BLaER1 (cell line): ENCODE measurements at regions not wholly inside any gene's neighbourhood (a gene's known extent, or its start where the extent isn't known, plus 50 kb on each side); places are given as distances from the start of the nearest gene placed in this dataset.

ENCODE experiments used
- H3K27ac ChIP-seq: shearing (Covaris generic); formaldehyde crosslinking; 2 replicates; pipeline ENCODE4 v1.8.1; 2022
- H3K27me3 ChIP-seq: shearing (Covaris generic); formaldehyde crosslinking; 2 replicates; pipeline ENCODE4 v1.8.1; 2022
- H3K36me3 ChIP-seq: shearing (Covaris generic); formaldehyde crosslinking; 2 replicates; pipeline ENCODE4 v1.8.1; 2022
- H3K4me1 ChIP-seq: shearing (Covaris generic); formaldehyde crosslinking; 2 replicates; pipeline ENCODE4 v1.8.1; 2022
- H3K4me2 ChIP-seq: shearing (Covaris generic); formaldehyde crosslinking; 2 replicates; pipeline ENCODE4 v1.8.1; 2022
- H3K4me3 ChIP-seq: shearing (Covaris generic); formaldehyde crosslinking; 2 replicates; pipeline ENCODE4 v1.8.1; 2022
- H3K9ac ChIP-seq: shearing (Covaris generic); formaldehyde crosslinking; 2 replicates; pipeline ENCODE4 v1.8.1; 2022
- H3K9me3 ChIP-seq: shearing (Covaris generic); formaldehyde crosslinking; 2 replicates; pipeline ENCODE4 v1.8.1; 2022
- H4K20me1 ChIP-seq: shearing (Covaris generic); formaldehyde crosslinking; 2 replicates; pipeline ENCODE4 v1.8.1; 2022
- Cebpa-rat ChIP-seq: shearing (Covaris generic); IDR thresholded peaks from 2 replicates; pipeline ENCODE4 v1.8.1; 2022

DNA sequence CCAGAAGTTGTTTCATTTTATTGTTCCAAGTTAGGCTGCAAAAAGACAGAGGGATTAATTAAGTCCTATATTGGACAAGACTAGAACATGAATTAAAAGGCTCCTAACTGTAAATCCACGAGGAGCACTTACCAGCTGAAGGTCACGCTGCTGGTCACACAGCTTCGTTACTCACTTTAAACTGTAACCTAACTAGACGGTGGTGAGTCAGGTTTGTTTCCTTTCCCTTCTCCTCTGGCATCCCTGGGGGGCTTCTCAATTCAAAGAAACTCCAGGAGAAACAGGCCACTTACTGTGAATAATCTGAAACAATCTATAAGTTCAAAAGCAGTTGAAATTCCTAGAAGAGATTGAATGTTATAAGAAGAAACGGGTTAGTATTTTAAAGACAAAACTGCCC is 331.4 kb downstream of the BCAT1 start:
- H3K27ac ChIP-seq: no peak overlapping the region
- H3K27me3 ChIP-seq: no peaks in the 10 kb centered on the region
- no peaks in the 10 kb centered on the region for H3K4me1 ChIP-seq
- no peaks in the 10 kb centered on the region for H3K36me3 ChIP-seq
- H3K9ac ChIP-seq: no peak overlapping the region
- TF ChIP-seq Cebpa-rat: no peak
- no peaks in the 10 kb centered on the region for H4K20me1 ChIP-seq
- H3K4me3 ChIP-seq: no peak overlapping the region
- peaks cover 4% of the 10 kb centered on the region; the same call in 1 of the 2 replicates for H3K9me3 ChIP-seq
- no peak overlapping the region for H3K4me2 ChIP-seq

DNA sequence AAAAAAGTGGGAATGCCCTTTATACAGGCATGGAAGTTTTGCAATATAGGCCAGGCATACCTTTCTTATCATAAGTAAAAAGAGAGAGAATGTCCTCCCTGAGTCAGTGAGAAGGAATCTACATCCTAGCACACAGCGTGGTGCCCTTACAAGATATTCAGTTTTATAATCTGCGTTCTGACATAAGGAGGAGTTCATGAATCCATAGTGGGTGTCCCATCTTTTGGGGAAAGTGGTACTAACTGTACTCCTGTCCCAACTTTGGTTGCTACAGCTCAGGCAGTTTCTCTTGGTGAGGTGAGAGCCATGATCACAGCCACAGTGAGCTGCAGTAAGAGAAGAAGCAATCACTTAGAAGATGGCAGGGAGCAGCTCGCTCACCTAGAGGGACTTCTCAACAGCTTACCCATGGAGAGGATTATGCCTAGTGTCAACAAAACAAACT is 332.9 kb downstream of the BCAT1 start:
- H3K27me3 ChIP-seq: no peaks in the 10 kb centered on the region
- H3K4me3 ChIP-seq: no peak overlapping the region
- H3K27ac ChIP-seq: no peak overlapping the region
- no peaks in the 10 kb centered on the region for H3K36me3 ChIP-seq
- no peak overlapping the region for H3K4me2 ChIP-seq
- H3K4me1 ChIP-seq: no peaks in the 10 kb centered on the region
- H3K9ac ChIP-seq: no peak overlapping the region
- H4K20me1 ChIP-seq: no peaks in the 10 kb centered on the region
- peaks cover 4% of the 10 kb centered on the region; the same call in 1 of the 2 replicates for H3K9me3 ChIP-seq
- TF ChIP-seq Cebpa-rat: no peak

GRCh38 chr12:24608637-24609285 is 340.1 kb downstream of the BCAT1 start:
- H3K36me3 ChIP-seq: no peaks in the 10 kb centered on the region
- no peak for TF ChIP-seq Cebpa-rat
- no peak overlapping the region for H3K4me3 ChIP-seq
- no peak overlapping the region for H3K27ac ChIP-seq
- H3K27me3 ChIP-seq: no peaks in the 10 kb centered on the region
- H4K20me1 ChIP-seq: no peaks in the 10 kb centered on the region
- no peak overlapping the region for H3K9ac ChIP-seq
- H3K9me3 ChIP-seq: peaks cover 35% of the 10 kb centered on the region
- H3K4me2 ChIP-seq: no peak overlapping the region
- H3K4me1 ChIP-seq: peaks cover 16% of the 10 kb centered on the region

- H3K4me1 ChIP-seq: peaks cover 23% of the 10 kb centered on the region
- H3K9me3 ChIP-seq: peaks cover 35% of the 10 kb centered on the region
- no peaks in the 10 kb centered on the region for H3K27me3 ChIP-seq
- H3K4me2 ChIP-seq: no peak overlapping the region
- no peak overlapping the region for H3K9ac ChIP-seq
- H4K20me1 ChIP-seq: no peaks in the 10 kb centered on the region
- no peak overlapping the region for H3K27ac ChIP-seq
- H3K4me3 ChIP-seq: no peak overlapping the region
- TF ChIP-seq Cebpa-rat: no peak
- no peaks in the 10 kb centered on the region for H3K36me3 ChIP-seq
These were observed 340.8 kb downstream of the BCAT1 start for GRCh38 chr12:24608108-24608507.

- Histone ChIP-seq H4K20me1 (no peaks in the 10 kb centered on the region), H3K4me2 (no peak overlapping the region), H3K27me3 (no peaks in the 10 kb centered on the region), H3K9ac (no peak overlapping the region), H3K27ac (no peak overlapping the region), H3K4me3 (no peak overlapping the region), H3K9me3 (peaks cover 34% of the 10 kb centered on the region), H3K4me1 (peaks cover 34% of the 10 kb centered on the region), H3K36me3 (no peaks in the 10 kb centered on the region)
- TF ChIP-seq Cebpa-rat: no peak
These were observed 343.0 kb downstream of the BCAT1 start for GRCh38 chr12:24605916-24606315.

DNA sequence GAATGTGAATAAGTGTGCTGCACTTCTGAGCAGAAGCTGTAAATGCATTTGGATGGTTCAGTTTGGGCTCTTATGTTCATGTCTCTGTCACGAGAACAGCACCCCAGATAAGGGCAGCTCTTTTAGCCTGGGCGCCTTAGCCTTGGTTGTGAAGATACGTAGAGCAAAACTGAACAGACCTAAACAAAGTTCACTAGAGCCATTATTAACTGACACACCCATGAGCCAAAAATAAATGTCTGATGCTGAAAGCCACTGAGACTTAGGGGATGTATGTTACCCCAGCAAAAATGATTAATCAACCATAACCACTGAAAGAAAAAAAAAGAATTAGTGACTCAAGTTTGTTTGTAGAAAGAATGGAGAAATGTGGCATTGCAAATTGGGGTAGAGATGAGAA is 343.4 kb downstream of the BCAT1 start:
- H3K4me2 ChIP-seq: no peak overlapping the region
- H3K27ac ChIP-seq: no peak overlapping the region
- H3K9ac ChIP-seq: no peak overlapping the region
- peaks cover 39% of the 10 kb centered on the region for H3K4me1 ChIP-seq
- peaks cover 34% of the 10 kb centered on the region for H3K9me3 ChIP-seq
- no peaks in the 10 kb centered on the region for H3K36me3 ChIP-seq
- TF ChIP-seq Cebpa-rat: no peak
- H4K20me1 ChIP-seq: no peaks in the 10 kb centered on the region
- no peaks in the 10 kb centered on the region for H3K27me3 ChIP-seq
- H3K4me3 ChIP-seq: no peak overlapping the region

DNA sequence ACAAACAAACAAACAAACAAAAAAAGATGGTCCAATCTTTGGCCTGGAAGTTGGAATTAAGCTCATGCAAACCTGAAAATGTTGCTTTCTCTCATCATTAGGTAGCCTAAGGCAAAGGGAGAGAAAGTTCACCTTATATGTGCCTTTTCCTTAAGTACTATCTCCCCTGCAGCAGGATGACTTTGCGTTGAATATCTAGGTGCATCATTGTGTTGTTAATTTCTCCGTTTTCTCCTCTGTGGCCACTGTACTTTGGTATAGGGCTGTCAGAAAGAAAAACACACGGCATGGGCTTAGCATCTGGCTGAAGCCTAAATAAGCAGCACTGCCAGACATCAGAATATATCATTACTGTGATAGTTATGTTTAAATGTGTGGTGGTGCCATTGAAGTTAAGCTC is 345.5 kb downstream of the BCAT1 start:
- TF ChIP-seq Cebpa-rat: no peak
- Histone ChIP-seq H3K9ac (no peak overlapping the region), H3K4me1 (peaks cover 55% of the 10 kb centered on the region), H4K20me1 (no peaks in the 10 kb centered on the region), H3K27ac (peak overlapping the region; percentile 16; the same call in 1 of the 2 replicates), H3K9me3 (peaks cover 34% of the 10 kb centered on the region), H3K4me2 (peak overlapping the region; percentile 39), H3K36me3 (no peaks in the 10 kb centered on the region), H3K4me3 (no peak overlapping the region), H3K27me3 (no peaks in the 10 kb centered on the region)

DNA sequence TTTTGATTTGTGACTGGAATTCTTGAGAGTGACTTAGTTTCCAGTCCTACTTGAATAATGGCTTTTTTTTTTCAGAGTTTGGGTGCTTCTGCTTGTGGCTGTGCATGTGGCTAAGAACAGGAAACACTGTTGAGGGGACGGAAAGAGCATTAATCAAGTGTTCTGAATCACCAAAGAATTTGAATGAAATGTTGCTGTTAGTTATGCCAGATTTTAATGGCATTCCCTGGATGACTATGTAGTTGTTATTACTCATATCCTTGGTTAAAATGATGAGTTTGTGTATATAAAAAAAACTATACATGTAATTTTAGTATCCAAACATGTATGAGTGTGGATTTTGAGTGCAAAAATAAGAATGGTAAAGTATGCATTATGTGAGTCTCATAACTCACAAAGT is 347.9 kb downstream of the BCAT1 start:
- peak overlapping the region; percentile 72 for H3K4me2 ChIP-seq
- no peak for TF ChIP-seq Cebpa-rat

DNA sequence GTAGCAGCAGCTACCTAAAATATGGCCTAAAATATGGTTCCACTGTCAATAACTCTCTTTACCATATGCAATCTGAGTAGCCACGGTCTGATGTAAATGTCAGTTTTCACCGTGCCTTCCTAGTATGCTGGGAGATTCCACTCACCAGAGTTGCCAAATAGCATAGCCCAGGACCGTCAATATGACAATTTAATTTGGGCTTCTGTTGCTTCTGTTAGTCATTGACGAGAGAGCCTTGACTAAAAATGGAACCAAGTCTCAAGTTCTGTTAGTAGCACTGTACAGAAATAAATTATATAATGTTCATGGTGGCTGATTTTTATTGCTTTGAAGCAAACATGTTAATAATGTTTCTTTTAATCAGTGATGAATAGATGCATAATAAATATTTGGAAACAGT is 348.4 kb downstream of the BCAT1 start:
- no peak overlapping the region for H3K4me3 ChIP-seq
- H3K9ac ChIP-seq: no peak overlapping the region
- H3K27me3 ChIP-seq: no peaks in the 10 kb centered on the region
- no peak for TF ChIP-seq Cebpa-rat
- H3K4me1 ChIP-seq: peaks cover 52% of the 10 kb centered on the region
- peaks cover 14% of the 10 kb centered on the region for H3K9me3 ChIP-seq
- H3K4me2 ChIP-seq: peak overlapping the region; percentile 72
- H4K20me1 ChIP-seq: no peaks in the 10 kb centered on the region
- H3K27ac ChIP-seq: no peak overlapping the region
- no peaks in the 10 kb centered on the region for H3K36me3 ChIP-seq

More for the DNA sequence above, 347.9 kb downstream of the BCAT1 start:
- H3K27ac ChIP-seq: no peak overlapping the region
- no peak overlapping the region for H3K9ac ChIP-seq
- H3K36me3 ChIP-seq: no peaks in the 10 kb centered on the region
- no peaks in the 10 kb centered on the region for H3K27me3 ChIP-seq
- peaks cover 55% of the 10 kb centered on the region for H3K4me1 ChIP-seq
- peaks cover 19% of the 10 kb centered on the region for H3K9me3 ChIP-seq
- no peaks in the 10 kb centered on the region for H4K20me1 ChIP-seq
- no peak overlapping the region for H3K4me3 ChIP-seq

- no peak overlapping the region for H3K9ac ChIP-seq
- H3K9me3 ChIP-seq: peaks cover 9% of the 10 kb centered on the region
- peaks cover 47% of the 10 kb centered on the region for H3K4me1 ChIP-seq
- H3K4me2 ChIP-seq: peak overlapping the region; percentile 72
- H3K36me3 ChIP-seq: no peaks in the 10 kb centered on the region
- no peaks in the 10 kb centered on the region for H4K20me1 ChIP-seq
- no peaks in the 10 kb centered on the region for H3K27me3 ChIP-seq
- TF ChIP-seq Cebpa-rat: no peak
- peak overlapping the region; percentile 10; the same call in 1 of the 2 replicates for H3K27ac ChIP-seq
- H3K4me3 ChIP-seq: no peak overlapping the region
These were observed 349.2 kb downstream of the BCAT1 start for GRCh38 chr12:24599736-24600135.
